DND-41 (cell line): ENCODE measurements at regions not wholly inside any gene's neighbourhood (a gene's known extent, or its start where the extent isn't known, plus 50 kb on each side); places are given as distances from the start of the nearest gene placed in this dataset.

Source experiments
- EZH2 ChIP-seq: IDR thresholded peaks from 3 replicates; pipeline ENCODE4 v1.6.1; 2012; ENCODE audit warnings: borderline replicate concordance, low read depth, mild to moderate bottlenecking, moderate library complexity, low read length, inconsistent platforms; ENCODE audit not compliant: severe bottlenecking
- TF ChIP-seq, protein P1 (sequence below): IDR thresholded peaks from 2 replicates; pipeline ENCODE4 v1.5.1; 2012; ENCODE audit warnings: borderline replicate concordance, low read length, moderate library complexity, mild to moderate bottlenecking; ENCODE audit not compliant: poor library complexity, severe bottlenecking; ENCODE audit errors: extremely low read depth

DNA sequence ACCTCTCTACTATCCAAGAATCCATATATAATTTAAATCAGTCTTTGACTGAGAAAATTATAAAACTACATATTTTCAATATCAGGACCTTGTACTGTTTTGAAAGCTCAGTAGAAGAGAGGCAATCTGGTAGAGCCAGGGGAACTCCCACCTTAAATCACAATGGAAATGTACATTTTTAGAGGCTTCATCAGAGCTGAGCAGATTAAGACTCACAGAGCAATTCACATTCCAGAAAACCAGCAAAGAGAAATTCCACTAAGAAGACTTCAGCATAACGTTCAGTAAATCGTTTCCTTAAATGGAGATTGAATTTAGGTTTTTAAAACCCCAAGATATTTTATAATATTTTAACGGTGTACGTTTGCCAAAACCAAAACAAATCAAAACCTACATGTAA lies 227.8 kb upstream of the TRPM3 start:
- TF ChIP-seq, protein P1, sequence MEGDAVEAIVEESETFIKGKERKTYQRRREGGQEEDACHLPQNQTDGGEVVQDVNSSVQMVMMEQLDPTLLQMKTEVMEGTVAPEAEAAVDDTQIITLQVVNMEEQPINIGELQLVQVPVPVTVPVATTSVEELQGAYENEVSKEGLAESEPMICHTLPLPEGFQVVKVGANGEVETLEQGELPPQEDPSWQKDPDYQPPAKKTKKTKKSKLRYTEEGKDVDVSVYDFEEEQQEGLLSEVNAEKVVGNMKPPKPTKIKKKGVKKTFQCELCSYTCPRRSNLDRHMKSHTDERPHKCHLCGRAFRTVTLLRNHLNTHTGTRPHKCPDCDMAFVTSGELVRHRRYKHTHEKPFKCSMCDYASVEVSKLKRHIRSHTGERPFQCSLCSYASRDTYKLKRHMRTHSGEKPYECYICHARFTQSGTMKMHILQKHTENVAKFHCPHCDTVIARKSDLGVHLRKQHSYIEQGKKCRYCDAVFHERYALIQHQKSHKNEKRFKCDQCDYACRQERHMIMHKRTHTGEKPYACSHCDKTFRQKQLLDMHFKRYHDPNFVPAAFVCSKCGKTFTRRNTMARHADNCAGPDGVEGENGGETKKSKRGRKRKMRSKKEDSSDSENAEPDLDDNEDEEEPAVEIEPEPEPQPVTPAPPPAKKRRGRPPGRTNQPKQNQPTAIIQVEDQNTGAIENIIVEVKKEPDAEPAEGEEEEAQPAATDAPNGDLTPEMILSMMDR, result no peak
- TF ChIP-seq EZH2, result no peak
